GM18498 (cell line): ENCODE measurements at regions not wholly inside any gene's neighbourhood (a gene's known extent, or its start where the extent isn't known, plus 50 kb on each side); places are given as distances from the start of the nearest gene placed in this dataset.

ENCODE experiments used
- ATAC-seq: cut with Tn5 transposase; IDR thresholded peaks from one replicate; pipeline ENCODE4 v1.9.1; 2021; ENCODE audit warnings: mild to moderate bottlenecking, moderate library complexity; ENCODE audit not compliant: unreplicated experiment

GRCh38 chr21:25424634-25425033, 182.6 kb downstream of the MRPL39 start:
- no peak for ATAC-seq

GRCh38 chr21:25424048-25424447, 183.2 kb downstream of the MRPL39 start:
- no peak for ATAC-seq

- ATAC-seq, result no peak
These were observed 184.4 kb downstream of the MRPL39 start for GRCh38 chr21:25422610-25423608.

GRCh38 chr21:25421321-25422028, 185.8 kb downstream of the MRPL39 start:
- peak; percentile 76 for ATAC-seq

GRCh38 chr21:25420831-25421230, 186.4 kb downstream of the MRPL39 start:
- peak; percentile 10 for ATAC-seq

GRCh38 chr21:25416669-25417068, 190.6 kb downstream of the MRPL39 start:
- ATAC-seq, result no peak

GRCh38 chr21:25412100-25412499, 195.2 kb downstream of the MRPL39 start:
- ATAC-seq, result no peak

- ATAC-seq, result no peak
These were observed 197.3 kb downstream of the MRPL39 start for GRCh38 chr21:25409978-25410377.

- ATAC-seq, result no peak
These were observed 198.6 kb downstream of the MRPL39 start for GRCh38 chr21:25408666-25409065.

- no peak for ATAC-seq
These were observed 200.2 kb downstream of the MRPL39 start for GRCh38 chr21:25406887-25407579.

- peak; percentile 50 for ATAC-seq
These were observed 201.3 kb downstream of the MRPL39 start for GRCh38 chr21:25405984-25406383.

- no peak for ATAC-seq
These were observed 204.9 kb downstream of the MRPL39 start for GRCh38 chr21:25402134-25402961.

GRCh38 chr21:25400427-25400826, 206.9 kb downstream of the MRPL39 start:
- ATAC-seq, result no peak

- no peak for ATAC-seq
These were observed 208.7 kb downstream of the MRPL39 start for GRCh38 chr21:25398630-25399029.

- ATAC-seq, result peak; percentile 90
These were observed 211.1 kb downstream of the MRPL39 start for GRCh38 chr21:25396135-25396711.

- ATAC-seq, result no peak
These were observed 215.5 kb downstream of the MRPL39 start for GRCh38 chr21:25391777-25392176.

GRCh38 chr21:25390701-25391100, 216.6 kb downstream of the MRPL39 start:
- no peak for ATAC-seq

- no peak for ATAC-seq
These were observed 219.6 kb downstream of the MRPL39 start for GRCh38 chr21:25387665-25388064.

- no peak for ATAC-seq
These were observed 221.3 kb downstream of the MRPL39 start for GRCh38 chr21:25385911-25386474.

- ATAC-seq, result no peak
These were observed 221.9 kb downstream of the MRPL39 start for GRCh38 chr21:25385341-25385740.
